GM21423 (cell line): ENCODE measurements at regions not wholly inside any gene's neighbourhood (a gene's known extent, or its start where the extent isn't known, plus 50 kb on each side); places are given as distances from the start of the nearest gene placed in this dataset.
"Not testable (repeated sequence)": the region's sequence is repeated elsewhere in the genome, so short reads cannot be mapped to it uniquely, and the experiment has no call there.

ENCODE experiments used
- ATAC-seq: cut with Tn5 transposase; IDR thresholded peaks from one replicate; pipeline ENCODE4 v1.9.1; 2021; ENCODE audit warnings: mild to moderate bottlenecking, moderate library complexity; ENCODE audit not compliant: unreplicated experiment

- ATAC-seq = not testable (repeated sequence)
These were observed 277.8 kb upstream of the ARHGAP42 start for GRCh38 chr11:100409267-100409666.

- no peak for ATAC-seq
These were observed 267.6 kb upstream of the ARHGAP42 start for GRCh38 chr11:100419518-100419917.

- ATAC-seq = no peak
These were observed 252.1 kb upstream of the ARHGAP42 start for GRCh38 chr11:100434821-100435641.

GRCh38 chr11:100438376-100438775, 248.7 kb upstream of the ARHGAP42 start:
- no peak for ATAC-seq

GRCh38 chr11:100441086-100441485, 246.0 kb upstream of the ARHGAP42 start:
- no peak for ATAC-seq

GRCh38 chr11:100442017-100442416, 245.1 kb upstream of the ARHGAP42 start:
- ATAC-seq = no peak

- ATAC-seq = no peak
These were observed 241.8 kb upstream of the ARHGAP42 start for GRCh38 chr11:100445231-100445735.

- ATAC-seq = not testable (repeated sequence)
These were observed 235.2 kb upstream of the ARHGAP42 start for GRCh38 chr11:100451801-100452460.

GRCh38 chr11:100459811-100460210, 227.3 kb upstream of the ARHGAP42 start:
- ATAC-seq = no peak

GRCh38 chr11:100460426-100460825, 226.7 kb upstream of the ARHGAP42 start:
- ATAC-seq = no peak

GRCh38 chr11:100467821-100468508, 219.1 kb upstream of the ARHGAP42 start:
- ATAC-seq = peak; percentile 69

GRCh38 chr11:100469835-100470234, 217.3 kb upstream of the ARHGAP42 start:
- ATAC-seq = no peak

- no peak for ATAC-seq
These were observed 214.2 kb upstream of the ARHGAP42 start for GRCh38 chr11:100472727-100473389.

GRCh38 chr11:100473390-100473740, 213.7 kb upstream of the ARHGAP42 start:
- ATAC-seq = no peak

GRCh38 chr11:100484948-100485347, 202.1 kb upstream of the ARHGAP42 start:
- ATAC-seq = no peak

GRCh38 chr11:100498780-100499179, 188.3 kb upstream of the ARHGAP42 start:
- no peak for ATAC-seq

- no peak for ATAC-seq
These were observed 185.6 kb upstream of the ARHGAP42 start for GRCh38 chr11:100501450-100501849.

- ATAC-seq = no peak
These were observed 174.6 kb upstream of the ARHGAP42 start for GRCh38 chr11:100512475-100512874.

- ATAC-seq = no peak
These were observed 172.0 kb upstream of the ARHGAP42 start for GRCh38 chr11:100515087-100515486.

- no peak for ATAC-seq
These were observed 161.9 kb upstream of the ARHGAP42 start for GRCh38 chr11:100525197-100525596.

GRCh38 chr11:100525635-100526034, 161.5 kb upstream of the ARHGAP42 start:
- no peak for ATAC-seq
